Endothelial cell of umbilical vein (primary cell): ENCODE measurements at regions not wholly inside any gene's neighbourhood (a gene's known extent, or its start where the extent isn't known, plus 50 kb on each side); places are given as distances from the start of the nearest gene placed in this dataset.

ENCODE experiments used
- BruUV-seq: library from RNA; stranded (reverse); fragments of 400-500 nt; replicated peaks from 2 replicates; lab custom pipeline; 2021; lab: Mats Ljungman, UMichigan
- CTCF ChIA-PET: fragments of 300-600, 350-600 bp; sonication (Branson Sonifier 250); formaldehyde crosslinking; loops from one replicate; lab custom pipeline; 2021; ENCODE audit warnings: antibody characterized with exemption, inconsistent platforms; lab: Charles Lee
- POLR2A ChIA-PET: fragments of 300-600, 350-600 bp; sonication (Branson Sonifier 250); formaldehyde crosslinking; loops from one replicate; lab custom pipeline; 2021; ENCODE audit warnings: antibody characterized with exemption, inconsistent platforms; lab: Charles Lee
- DNase-seq: peaks from one replicate; pipeline ENCODE4 v3.0.0-alpha.2; 2011; ENCODE audit warnings: low read depth, low spot score
- FAIRE-seq: peaks from 2 replicates; lab custom pipeline; 2011; peaks lifted over from hg19 to GRCh38; lab: Jason Lieb, UNC
- H2AFZ ChIP-seq: 2 replicates; pipeline ENCODE4 v1.6.0; 2012; ENCODE audit warnings: low read depth, low read length, control low read depth, inconsistent platforms
- H3K27ac ChIP-seq: 2 replicates; pipeline ENCODE4 v1.5.1; 2011; ENCODE audit warnings: low read depth, mild to moderate bottlenecking, control low read depth, low read length, moderate library complexity; ENCODE audit not compliant: insufficient read depth
- H3K27me3 ChIP-seq, 2 experiments: 2 replicates each; pipeline versions ENCODE4 v1.6.0 to v1.6.1; 2011; ENCODE audit warnings: low read length in 2 of 2, mixed read lengths in 1 of 2; ENCODE audit not compliant: control insufficient read depth in 2 of 2, insufficient read depth in 2 of 2
- H3K36me3 ChIP-seq, 2 experiments: 2 replicates in 1 of 2; 3 replicates in 1 of 2; pipeline ENCODE4 v1.5.1; 2011; ENCODE audit warnings: low read length in 2 of 2, mild to moderate bottlenecking in 1 of 2, moderate library complexity in 1 of 2; ENCODE audit not compliant: control insufficient read depth in 2 of 2, insufficient read depth in 2 of 2; ENCODE audit errors: extremely low read depth in 1 of 2
- H3K4me1 ChIP-seq: 3 replicates; pipeline ENCODE4 v1.5.1; 2011; ENCODE audit warnings: mild to moderate bottlenecking, low read length; ENCODE audit not compliant: control insufficient read depth, insufficient read depth; ENCODE audit errors: extremely low read depth
- H3K4me2 ChIP-seq: 2 replicates; pipeline ENCODE4 v1.6.1; 2011; ENCODE audit warnings: low read length, control low read depth, mixed read lengths; ENCODE audit not compliant: insufficient read depth
- H3K4me3 ChIP-seq, 3 experiments: fragments of 200-600 bp in 1 of 3; sonication (generic), shearing (Covaris generic) in 1 of 3; replicated peaks in 1 of 3; 2 replicates each; pipeline ENCODE4 v1.5.1; 2011 to 2016; ENCODE audit warnings: control low read depth in 3 of 3, low read length in 3 of 3, mild to moderate bottlenecking in 2 of 3, inconsistent platforms in 1 of 3, low read depth in 1 of 3, moderate library complexity in 1 of 3; ENCODE audit not compliant: insufficient read depth in 1 of 3
- H3K79me2 ChIP-seq: 2 replicates; pipeline ENCODE4 v1.6.0; 2012; ENCODE audit warnings: low read length, inconsistent platforms; ENCODE audit not compliant: control insufficient read depth, insufficient read depth
- H3K9ac ChIP-seq: replicated peaks from 2 replicates; pipeline ENCODE3; 2011; ENCODE audit warnings: low read length, control low read depth; ENCODE audit not compliant: insufficient read depth; ENCODE audit errors: extremely low read depth
- H3K9me1 ChIP-seq: replicated peaks from 3 replicates; pipeline ENCODE4 v1.6.0; 2011; ENCODE audit warnings: mild to moderate bottlenecking, low read length; ENCODE audit not compliant: control insufficient read depth, insufficient read depth; ENCODE audit errors: extremely low read depth
- H3K9me3 ChIP-seq: replicated peaks from 2 replicates; pipeline ENCODE4 v1.5.1; 2012; ENCODE audit warnings: low read length, inconsistent platforms; ENCODE audit not compliant: control insufficient read depth, insufficient read depth
- H4K20me1 ChIP-seq: replicated peaks from 2 replicates; pipeline ENCODE3; 2011; ENCODE audit warnings: mild to moderate bottlenecking, low read length; ENCODE audit not compliant: control insufficient read depth, insufficient read depth; ENCODE audit errors: extremely low read depth
- CTCF ChIP-seq, 2 donors: IDR thresholded peaks; 1 replicate in 1 of 2; 2 replicates in 1 of 2; pipeline ENCODE4 v1.5.1; 2011; ENCODE audit warnings: low read length in 2 of 2, mild to moderate bottlenecking in 2 of 2, moderate library complexity in 2 of 2, control low read depth in 1 of 2, inconsistent platforms in 1 of 2, low read depth in 1 of 2; ENCODE audit not compliant: insufficient read depth in 1 of 2; ENCODE audit errors: extremely low read depth in 1 of 2
- EZH2 ChIP-seq: IDR thresholded peaks from 2 replicates; pipeline ENCODE4 v1.6.1; 2012; ENCODE audit warnings: borderline replicate concordance, low read depth, mild to moderate bottlenecking, moderate library complexity, low read length, inconsistent platforms; ENCODE audit not compliant: severe bottlenecking
- FOS ChIP-seq: IDR thresholded peaks from 2 replicates; pipeline ENCODE4 v1.6.1; 2011; ENCODE audit warnings: mild to moderate bottlenecking, low read length, moderate library complexity, borderline replicate concordance; ENCODE audit not compliant: insufficient read depth
- GATA2 ChIP-seq: IDR thresholded peaks from 2 replicates; pipeline ENCODE4 v1.7.0; 2011; ENCODE audit warnings: low read depth, mild to moderate bottlenecking, moderate library complexity, mixed read lengths, low read length; ENCODE audit not compliant: insufficient read length, insufficient read depth
- JUN ChIP-seq: IDR thresholded peaks from 2 replicates; pipeline ENCODE4 v1.6.1; 2011; ENCODE audit warnings: borderline replicate concordance, low read depth; ENCODE audit not compliant: insufficient read length, insufficient read depth
- MAX ChIP-seq: IDR thresholded peaks from 2 replicates; pipeline ENCODE4 v1.6.1; 2011; ENCODE audit not compliant: insufficient read depth, insufficient read length
- POLR2AphosphoS5 ChIP-seq: IDR thresholded peaks from 2 replicates; pipeline ENCODE4 v1.6.1; 2012; ENCODE audit warnings: low read depth, mild to moderate bottlenecking, control low read depth, low read length, moderate library complexity; ENCODE audit not compliant: insufficient read depth
- dilution Hi-C: fragments of 300-500 bp; cut with MboI; formaldehyde crosslinking; loops from one replicate; pipeline ENCODE4 v1.15.0; 2019; ENCODE audit warnings: low sequenced_read_pairs; ENCODE audit not compliant: extremely low pct_ligation_motif_present
- intact Hi-C: fragments of 100-400 bp; cut with micrococcal nuclease; formaldehyde crosslinking; loops from one replicate; pipeline ENCODE4 v1.10.0; 2022

GRCh38 chr6:140609956-140610355 lies 1235.5 kb upstream of the CITED2 start:
- ChIA-PET POLR2A (no interaction called here), CTCF (interaction anchor here (0.7 kb wide), 1 partner anchor 20 kb away, joined by 3 read pairs; no protein-coding TSS in a partner anchor)
- Histone ChIP-seq H3K27ac (no peak overlapping the region), H2AFZ (no peak overlapping the region), H3K4me3 (no peak overlapping the region), H3K79me2 (no peaks in the 10 kb centered on the region), H4K20me1 (no peaks in the 10 kb centered on the region), H3K4me1 (peaks cover 2% of the 10 kb centered on the region), H3K9me1 (no peaks in the 10 kb centered on the region), H3K27me3 (no peaks in the 10 kb centered on the region), H3K4me2 (no peak overlapping the region), H3K36me3 (no peaks in the 10 kb centered on the region), H3K9ac (no peak overlapping the region), H3K9me3 (no peaks in the 10 kb centered on the region)
- no peak for TF ChIP-seq EZH2
- TF ChIP-seq GATA2 = no peak
- no peak for TF ChIP-seq POLR2AphosphoS5
- TF ChIP-seq FOS = no peak
- TF ChIP-seq CTCF (IDR thresholded peaks at IDR 0.05; ENCODE audit: extremely low read depth in 1 of 2, insufficient read depth in 1 of 2, low read depth in 1 of 2, low read length in 2 of 2) = no peak
- TF ChIP-seq JUN = no peak
- BruUV-seq = no TSS peak
- dilution Hi-C loops = no loop called here
- DNase-seq (no peak), FAIRE-seq (no peak)
- intact Hi-C loops = no loop called here

- ChIA-PET POLR2A (no interaction called here), CTCF (no interaction called here)
- Histone ChIP-seq H3K27me3 (no peaks in the 10 kb centered on the region), H3K9me3 (no peaks in the 10 kb centered on the region), H3K9me1 (no peaks in the 10 kb centered on the region), H3K36me3 (no peaks in the 10 kb centered on the region), H3K4me3 (no peak overlapping the region), H3K4me1 (peaks cover 5% of the 10 kb centered on the region), H4K20me1 (no peaks in the 10 kb centered on the region), H3K4me2 (no peak overlapping the region), H3K27ac (no peak overlapping the region), H2AFZ (no peak overlapping the region), H3K79me2 (no peaks in the 10 kb centered on the region), H3K9ac (no peak overlapping the region)
- FAIRE-seq (no peak), DNase-seq (no peak)
- intact Hi-C loops = no loop called here
- TF ChIP-seq MAX = no peak
- BruUV-seq = no TSS peak
- dilution Hi-C loops = no loop called here
These were observed 1234.9 kb upstream of the CITED2 start for GRCh38 chr6:140609321-140609720.
